ENCODE measurements at regions not wholly inside any gene's neighbourhood (a gene's known extent, or its start where the extent isn't known, plus 50 kb on each side); places are given as distances from the start of the nearest gene placed in this dataset.
"Not testable (repeated sequence)": the region's sequence is repeated elsewhere in the genome, so short reads cannot be mapped to it uniquely, and the experiment has no call there.

DNA sequence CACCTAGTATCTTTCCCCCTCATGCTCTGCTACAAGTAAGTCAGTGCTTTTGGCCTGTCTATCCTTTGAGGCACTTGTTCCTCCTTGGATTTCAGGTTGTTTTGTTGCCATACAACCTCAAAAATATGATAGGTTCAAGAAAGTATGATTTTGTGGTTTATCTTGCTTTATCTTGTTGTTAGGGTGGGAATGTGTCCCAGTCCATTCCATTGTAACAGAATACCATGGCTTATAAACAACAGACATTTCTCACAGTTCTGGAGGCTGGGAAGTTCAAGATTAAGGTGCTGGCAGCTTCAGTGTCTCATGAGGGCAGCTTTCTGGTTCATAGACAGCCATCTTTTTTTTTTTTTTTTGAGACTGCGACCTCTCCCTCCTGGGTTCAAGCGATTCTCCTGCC, 72.1 kb downstream of the TMEM270 start:
- Histone ChIP-seq H2AFZ (ENCODE audit: low read length) (no peak overlapping the region), H3K27ac (ENCODE audit: low read depth, low read length) (no peak overlapping the region), H3K27me3 (ENCODE audit: insufficient read depth, low read length) (no peaks in the 10 kb centered on the region), H3K4me1 (ENCODE audit: insufficient read depth, low read length) (no peaks in the 10 kb centered on the region), H3K9me3 (ENCODE audit: low read depth, low read length) (no peaks in the 10 kb centered on the region), H3K4me2 (ENCODE audit: insufficient read depth, low read length) (no peak overlapping the region), H3K36me3 (ENCODE audit: insufficient read depth, low read length) (no peaks in the 10 kb centered on the region), H3K4me3 (ENCODE audit: insufficient read depth, low read length) (no peak overlapping the region), H4K20me1 (ENCODE audit: insufficient read depth, low read length) (no peaks in the 10 kb centered on the region), H3K79me2 (ENCODE audit: insufficient read depth, low read length) (no peaks in the 10 kb centered on the region)
- TF ChIP-seq, protein P1, sequence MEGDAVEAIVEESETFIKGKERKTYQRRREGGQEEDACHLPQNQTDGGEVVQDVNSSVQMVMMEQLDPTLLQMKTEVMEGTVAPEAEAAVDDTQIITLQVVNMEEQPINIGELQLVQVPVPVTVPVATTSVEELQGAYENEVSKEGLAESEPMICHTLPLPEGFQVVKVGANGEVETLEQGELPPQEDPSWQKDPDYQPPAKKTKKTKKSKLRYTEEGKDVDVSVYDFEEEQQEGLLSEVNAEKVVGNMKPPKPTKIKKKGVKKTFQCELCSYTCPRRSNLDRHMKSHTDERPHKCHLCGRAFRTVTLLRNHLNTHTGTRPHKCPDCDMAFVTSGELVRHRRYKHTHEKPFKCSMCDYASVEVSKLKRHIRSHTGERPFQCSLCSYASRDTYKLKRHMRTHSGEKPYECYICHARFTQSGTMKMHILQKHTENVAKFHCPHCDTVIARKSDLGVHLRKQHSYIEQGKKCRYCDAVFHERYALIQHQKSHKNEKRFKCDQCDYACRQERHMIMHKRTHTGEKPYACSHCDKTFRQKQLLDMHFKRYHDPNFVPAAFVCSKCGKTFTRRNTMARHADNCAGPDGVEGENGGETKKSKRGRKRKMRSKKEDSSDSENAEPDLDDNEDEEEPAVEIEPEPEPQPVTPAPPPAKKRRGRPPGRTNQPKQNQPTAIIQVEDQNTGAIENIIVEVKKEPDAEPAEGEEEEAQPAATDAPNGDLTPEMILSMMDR (IDR thresholded peaks at IDR 0.05; ENCODE audit: extremely low read depth, low read depth, low read length), result no peak
- no peak for DNase-seq (ENCODE audit: insufficient read length, low spot score, missing footprints)

DNA sequence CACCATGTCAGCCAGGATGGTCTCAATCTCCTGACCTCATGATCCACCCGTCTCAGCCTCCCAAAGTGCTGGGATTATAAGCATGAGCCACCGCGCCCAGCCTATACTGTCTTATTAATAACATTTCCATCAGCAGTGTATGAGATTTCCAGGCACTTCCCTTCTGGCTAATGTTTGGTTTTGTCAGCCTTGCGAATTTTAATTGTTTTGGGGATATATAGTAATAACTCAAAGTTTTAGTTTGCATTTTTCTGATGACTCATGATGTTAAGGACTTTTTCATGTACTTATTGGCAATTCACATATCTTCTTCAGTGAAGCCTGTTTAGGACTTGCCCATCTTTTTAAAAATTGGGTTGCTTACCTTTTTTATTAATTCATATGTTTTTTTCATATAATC, 76.0 kb downstream of the TMEM270 start:
- Histone ChIP-seq H3K4me2 (ENCODE audit: insufficient read depth, low read length) (no peak overlapping the region), H3K27ac (ENCODE audit: low read depth, low read length) (no peak overlapping the region), H3K4me3 (ENCODE audit: insufficient read depth, low read length) (no peak overlapping the region), H3K9me3 (ENCODE audit: low read depth, low read length) (no peaks in the 10 kb centered on the region), H2AFZ (ENCODE audit: low read length) (no peak overlapping the region), H3K36me3 (ENCODE audit: insufficient read depth, low read length) (no peaks in the 10 kb centered on the region), H3K79me2 (ENCODE audit: insufficient read depth, low read length) (no peaks in the 10 kb centered on the region), H3K27me3 (ENCODE audit: insufficient read depth, low read length) (no peaks in the 10 kb centered on the region), H4K20me1 (ENCODE audit: insufficient read depth, low read length) (no peaks in the 10 kb centered on the region), H3K4me1 (ENCODE audit: insufficient read depth, low read length) (peaks cover 6% of the 10 kb centered on the region)
- TF ChIP-seq, protein P1 (IDR thresholded peaks at IDR 0.05; ENCODE audit: extremely low read depth, low read depth, low read length), result no peak
- no peak for DNase-seq (ENCODE audit: insufficient read length, low spot score, missing footprints)

DNA sequence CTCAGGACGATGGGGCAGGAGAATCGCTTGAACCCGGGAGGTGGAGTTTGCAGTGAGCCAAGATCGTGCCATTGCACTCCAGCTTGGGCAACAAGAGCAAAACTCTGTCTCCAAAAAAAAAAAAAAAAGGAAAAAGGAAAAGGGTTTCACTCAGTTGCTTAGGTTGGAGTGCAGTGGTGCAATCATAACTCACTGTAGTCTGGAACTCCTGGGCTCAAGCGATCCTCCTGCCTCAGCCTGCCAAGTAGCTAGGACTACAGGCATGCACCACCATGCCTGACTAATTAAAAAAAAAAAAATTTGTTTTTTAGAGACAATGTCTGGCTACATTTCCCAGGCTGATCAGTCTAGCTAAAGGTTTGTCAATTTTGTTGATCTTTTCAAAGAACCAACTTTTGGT, 76.7 kb downstream of the TMEM270 start:
- H3K4me1 ChIP-seq (ENCODE audit: insufficient read depth, low read length); H4K20me1 ChIP-seq (ENCODE audit: insufficient read depth, low read length); H3K9me3 ChIP-seq (ENCODE audit: low read depth, low read length); H3K36me3 ChIP-seq (ENCODE audit: insufficient read depth, low read length); DNase-seq (ENCODE audit: insufficient read length, low spot score, missing footprints); H3K79me2 ChIP-seq (ENCODE audit: insufficient read depth, low read length); H3K27ac ChIP-seq (ENCODE audit: low read depth, low read length); H3K4me3 ChIP-seq (ENCODE audit: insufficient read depth, low read length); H3K27me3 ChIP-seq (ENCODE audit: insufficient read depth, low read length); H2AFZ ChIP-seq (ENCODE audit: low read length); H3K4me2 ChIP-seq (ENCODE audit: insufficient read depth, low read length): not testable (repeated sequence)

DNA sequence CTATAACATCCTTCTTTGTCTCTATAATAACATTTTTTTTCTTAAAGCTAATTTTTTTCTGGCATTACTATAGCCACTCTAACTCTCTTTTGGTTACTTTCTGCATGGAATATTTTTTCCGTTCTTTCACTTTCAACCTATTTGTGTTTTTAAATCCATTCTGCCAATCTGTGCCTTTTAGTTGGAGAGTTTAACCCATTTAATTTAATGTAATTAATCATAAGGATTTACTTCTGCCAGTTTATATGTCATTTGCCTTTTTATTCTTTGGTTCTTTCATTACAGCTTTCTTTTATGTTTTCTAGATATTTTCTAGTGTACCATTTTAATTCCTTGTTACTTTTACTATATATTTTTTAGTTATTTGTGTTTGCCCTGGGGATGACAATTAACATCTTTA, 78.6 kb downstream of the TMEM270 start:
- no peak overlapping the region for H3K4me3 ChIP-seq (ENCODE audit: insufficient read depth, low read length)
- H4K20me1 ChIP-seq (ENCODE audit: insufficient read depth, low read length), result no peaks in the 10 kb centered on the region
- no peak overlapping the region for H2AFZ ChIP-seq (ENCODE audit: low read length)
- no peaks in the 10 kb centered on the region for H3K36me3 ChIP-seq (ENCODE audit: insufficient read depth, low read length)
- no peak overlapping the region for H3K4me2 ChIP-seq (ENCODE audit: insufficient read depth, low read length)
- H3K79me2 ChIP-seq (ENCODE audit: insufficient read depth, low read length), result no peaks in the 10 kb centered on the region
- H3K4me1 ChIP-seq (ENCODE audit: insufficient read depth, low read length), result peaks cover 9% of the 10 kb centered on the region
- DNase-seq (ENCODE audit: insufficient read length, low spot score, missing footprints), result no peak
- no peaks in the 10 kb centered on the region for H3K9me3 ChIP-seq (ENCODE audit: low read depth, low read length)
- TF ChIP-seq, protein P1 (IDR thresholded peaks at IDR 0.05; ENCODE audit: extremely low read depth, low read depth, low read length), result no peak
- H3K27ac ChIP-seq (ENCODE audit: low read depth, low read length), result no peak overlapping the region
- H3K27me3 ChIP-seq (ENCODE audit: insufficient read depth, low read length), result no peaks in the 10 kb centered on the region

Data from osteoblast (primary cell).